B cell (primary cell): ENCODE measurements at regions not wholly inside any gene's neighbourhood (a gene's known extent, or its start where the extent isn't known, plus 50 kb on each side); places are given as distances from the start of the nearest gene placed in this dataset.
"Not testable (repeated sequence)": the region's sequence is repeated elsewhere in the genome, so short reads cannot be mapped to it uniquely, and the experiment has no call there.

Experiments used
- ATAC-seq: fragments of 200-7000 bp; cut with Tn5 transposase; one replicate; pipeline ENCODE4 v1.10.0; 2021; ENCODE audit warnings: low read depth, mild to moderate bottlenecking, moderate number of reproducible peaks, moderate library complexity
- CTCF ChIA-PET: fragments of 350-600 bp; sonication (Branson Sonifier 250); formaldehyde crosslinking; loops from one replicate; lab custom pipeline; 2021; ENCODE audit warnings: antibody characterized with exemption, inconsistent platforms; lab: Charles Lee
- POLR2A ChIA-PET: fragments of 350-600 bp; sonication (Branson Sonifier 250); formaldehyde crosslinking; loops from one replicate; lab custom pipeline; 2021; ENCODE audit warnings: antibody characterized with exemption; lab: Charles Lee
- DNase-seq: peaks from one replicate; pipeline ENCODE4 v3.0.0; 2013
- H2AFZ ChIP-seq: 2 replicates; pipeline ENCODE4 v1.6.1; 2012; ENCODE audit warnings: mild to moderate bottlenecking, low read depth, low read length; ENCODE audit not compliant: insufficient read depth, poor library complexity, severe bottlenecking
- H3K27ac ChIP-seq, 2 donors: 1 replicate in 1 of 2; 2 replicates in 1 of 2; pipeline ENCODE4 v1.5.1; 2012 to 2013; ENCODE audit warnings: low read length in 2 of 2, mild to moderate bottlenecking in 2 of 2, moderate library complexity in 1 of 2
- H3K27me3 ChIP-seq, 4 experiments: fragments of 200-600 bp in 1 of 4; sonication (generic) in 1 of 4; replicated peaks in 1 of 4; 1 replicate in 2 of 4; 2 replicates in 2 of 4; pipeline versions ENCODE4 v1.6.1 to v1.7.0; 2013 to 2016; ENCODE audit warnings: low read length in 3 of 4, mild to moderate bottlenecking in 2 of 4, mixed read lengths in 1 of 4, moderate library complexity in 1 of 4; ENCODE audit not compliant: insufficient read depth in 4 of 4, control insufficient read depth in 3 of 4; ENCODE audit errors: control extremely low read depth in 1 of 4
- H3K36me3 ChIP-seq, 2 experiments: replicated peaks in 1 of 2; 1 replicate in 1 of 2; 2 replicates in 1 of 2; pipeline versions ENCODE4 v1.6.1 to v1.7.1; 2013; ENCODE audit warnings: low read length in 1 of 2; ENCODE audit not compliant: insufficient read depth in 2 of 2, control insufficient read depth in 1 of 2; ENCODE audit errors: control extremely low read depth in 1 of 2, extremely low read depth in 1 of 2
- H3K4me1 ChIP-seq, 2 donors: fragments of 200-600 bp in 1 of 2; sonication (generic) in 1 of 2; 1 replicate in 1 of 2; 2 replicates in 1 of 2; pipeline versions ENCODE4 v1.5.1 to v1.6.1; 2013 to 2017; ENCODE audit warnings: low read length in 2 of 2; ENCODE audit not compliant: control insufficient read depth in 2 of 2, insufficient read depth in 2 of 2
- H3K4me2 ChIP-seq: replicated peaks from 2 replicates; pipeline ENCODE3; 2012; ENCODE audit warnings: mild to moderate bottlenecking, low read depth, low read length; ENCODE audit not compliant: poor library complexity, severe bottlenecking
- H3K4me3 ChIP-seq, 5 experiments: fragments of 200-600 bp in 1 of 5; sonication (generic) in 1 of 5; 1 replicate in 3 of 5; 2 replicates in 2 of 5; pipeline versions ENCODE4 v1.5.1 to v1.7.0; 2011 to 2016; ENCODE audit warnings: low read length in 4 of 5, mild to moderate bottlenecking in 4 of 5, low read depth in 2 of 5, control low read depth in 1 of 5, moderate library complexity in 1 of 5; ENCODE audit not compliant: insufficient read depth in 1 of 5; ENCODE audit errors: control extremely low read depth in 1 of 5, extremely low read depth in 1 of 5
- H3K79me2 ChIP-seq: fragments of 200-600 bp; sonication (generic); one replicate; pipeline ENCODE4 v1.6.0; 2016; ENCODE audit warnings: low read length; ENCODE audit not compliant: control insufficient read depth, insufficient read depth
- H3K9ac ChIP-seq: fragments of 200-600 bp; sonication (generic); 2 replicates; pipeline ENCODE4 v1.6.1; 2017; ENCODE audit warnings: mild to moderate bottlenecking, low read length, moderate library complexity
- H3K9me3 ChIP-seq, 3 donors: one replicate each; pipeline versions ENCODE4 v1.6.1 to v1.7.1; 2013; ENCODE audit warnings: low read length in 2 of 3; ENCODE audit not compliant: control insufficient read depth in 2 of 3, insufficient read depth in 1 of 3; ENCODE audit errors: control extremely low read depth in 1 of 3
- H4K20me1 ChIP-seq: 2 replicates; pipeline ENCODE4 v1.6.0; 2012; ENCODE audit warnings: mild to moderate bottlenecking, low read length; ENCODE audit not compliant: insufficient read depth, control insufficient read depth, poor library complexity, severe bottlenecking
- H3K27ac Mint-ChIP-seq: one replicate; pipeline ENCODE4 v1.8.0; 2021; ENCODE audit warnings: mixed read lengths
- H3K27me3 Mint-ChIP-seq: one replicate; pipeline ENCODE4 v1.8.0; 2021; ENCODE audit warnings: mixed read lengths
- H3K4me1 Mint-ChIP-seq: one replicate; pipeline ENCODE4 v1.8.0; 2021; ENCODE audit warnings: mixed read lengths
- H3K4me3 Mint-ChIP-seq: one replicate; pipeline ENCODE4 v1.8.0; 2021; ENCODE audit warnings: mixed read lengths
- H3K9me3 Mint-ChIP-seq: one replicate; pipeline ENCODE4 v1.8.0; 2022; ENCODE audit warnings: mixed read lengths; ENCODE audit not compliant: insufficient read depth
- CTCF ChIP-seq: fragments of 200-600 bp; IDR thresholded peaks from one replicate; pipeline ENCODE4 v1.8.0; 2022; ENCODE audit warnings: antibody characterized with exemption, mild to moderate bottlenecking
- EZH2 ChIP-seq: IDR thresholded peaks from 2 replicates; pipeline ENCODE4 v1.6.1; 2012; ENCODE audit warnings: borderline replicate concordance, low read depth, mild to moderate bottlenecking, moderate library complexity, low read length; ENCODE audit not compliant: insufficient read depth, poor library complexity, severe bottlenecking
- WGBS: methylation state at CpG from one replicate; pipeline ENCODE4 v1.1.5; 2013; ENCODE audit warnings: missing lambda C conversion rate; ENCODE audit not compliant: insufficient coverage; 5-methylcytosine and 5-hydroxymethylcytosine counted together
- intact Hi-C: fragments of 100-400 bp; cut with micrococcal nuclease; formaldehyde crosslinking; loops from one replicate; pipeline ENCODE4 v1.10.0; 2022

DNA sequence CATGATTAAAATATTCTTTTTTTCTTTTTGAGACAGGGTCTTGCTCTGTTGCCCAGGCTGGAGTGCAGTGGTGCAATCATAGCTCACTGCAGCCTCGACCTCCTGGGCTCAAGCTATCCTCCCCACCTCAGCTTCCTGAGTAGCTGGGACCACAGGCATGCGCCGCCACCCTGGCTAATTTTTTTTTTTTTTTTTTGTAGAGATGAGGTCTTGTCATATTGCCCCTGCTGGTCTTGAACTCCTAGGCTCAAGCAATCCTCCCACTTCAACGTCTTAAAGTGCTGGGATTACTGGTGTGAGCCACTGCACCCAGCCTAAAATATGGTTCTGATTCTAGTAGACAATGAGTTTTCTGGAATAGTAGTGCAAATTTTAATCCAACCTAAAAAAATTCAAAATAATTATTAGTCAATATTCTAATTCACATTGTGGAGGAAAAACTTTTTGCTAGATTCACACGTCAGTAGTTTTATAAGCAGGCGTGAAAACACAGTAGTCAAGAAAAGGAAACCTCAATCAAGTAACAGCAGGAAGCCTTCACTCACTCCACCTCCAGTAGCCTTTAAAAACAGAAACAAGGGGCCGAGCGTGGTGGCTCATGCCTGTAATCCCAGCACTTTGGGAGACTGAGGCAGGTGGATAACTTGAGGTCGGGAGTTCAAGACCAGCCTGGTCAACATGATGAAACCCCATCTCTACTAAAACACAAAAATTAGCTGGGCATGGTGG, 268.7 kb downstream of the BCL2 start:
- H2AFZ ChIP-seq: peak overlapping the region; percentile 1
- H3K9me3 ChIP-seq, DNase-seq, H3K27me3 Mint-ChIP-seq, intact Hi-C loops, H3K27ac Mint-ChIP-seq, H3K4me3 ChIP-seq, H3K9me3 Mint-ChIP-seq, H3K9ac ChIP-seq, POLR2A ChIA-PET, H3K27me3 ChIP-seq, H4K20me1 ChIP-seq, H3K36me3 ChIP-seq, ATAC-seq, H3K79me2 ChIP-seq, H3K4me3 Mint-ChIP-seq: not testable (repeated sequence)
- WGBS: no CpG with 5 or more reads among the region's 9 CpGs
- peak overlapping the region in 1 of 2 donors; percentile 38 for H3K27ac ChIP-seq
- H3K4me1 Mint-ChIP-seq: peaks cover 29% of the 10 kb centered on the region
- peaks cover 25 to 32% of the 10 kb centered on the region in 2 donors for H3K4me1 ChIP-seq
- CTCF ChIA-PET: interaction anchor here (0.6 kb wide), 1 partner anchor 34 kb away, joined by 3 read pairs; no protein-coding TSS in a partner anchor
- H3K4me2 ChIP-seq: peak overlapping the region; percentile 39

GRCh38 chr18:63046375-63046774, 273.2 kb downstream of the BCL2 start:
- Mint-ChIP-seq H3K27me3 (peaks cover 3% of the 10 kb centered on the region), H3K4me3 (no peak overlapping the region), H3K27ac (no peak overlapping the region), H3K9me3 (no peaks in the 10 kb centered on the region), H3K4me1 (peaks cover 15% of the 10 kb centered on the region)
- DNase-seq: no peak
- no peaks in the 10 kb centered on the region for H3K27me3 ChIP-seq
- H4K20me1 ChIP-seq: no peaks in the 10 kb centered on the region
- peaks cover 0 to 3% (median 0%) of the 10 kb centered on the region in 3 donors for H3K9me3 ChIP-seq
- no peak for ATAC-seq
- CTCF ChIA-PET: no interaction called here
- no peak overlapping the region for H3K4me3 ChIP-seq
- H3K27ac ChIP-seq: no peak overlapping the region
- POLR2A ChIA-PET: no interaction called here
- no peak overlapping the region for H3K9ac ChIP-seq
- intact Hi-C loops: no loop called here
- H2AFZ ChIP-seq: no peak overlapping the region
- no peaks in the 10 kb centered on the region for H3K36me3 ChIP-seq
- peaks cover 17 to 19% of the 10 kb centered on the region in 2 donors for H3K4me1 ChIP-seq
- TF ChIP-seq EZH2 (no peak), CTCF (no peak)
- H3K4me2 ChIP-seq: no peak overlapping the region
- no peaks in the 10 kb centered on the region for H3K79me2 ChIP-seq
- 100% methylated on average over 2 of the region's 3 CpGs for WGBS
